ENCODE measurements at regions not wholly inside any gene's neighbourhood (a gene's known extent, or its start where the extent isn't known, plus 50 kb on each side); places are given as distances from the start of the nearest gene placed in this dataset.
"Not testable (repeated sequence)": the region's sequence is repeated elsewhere in the genome, so short reads cannot be mapped to it uniquely, and the experiment has no call there.

DNA sequence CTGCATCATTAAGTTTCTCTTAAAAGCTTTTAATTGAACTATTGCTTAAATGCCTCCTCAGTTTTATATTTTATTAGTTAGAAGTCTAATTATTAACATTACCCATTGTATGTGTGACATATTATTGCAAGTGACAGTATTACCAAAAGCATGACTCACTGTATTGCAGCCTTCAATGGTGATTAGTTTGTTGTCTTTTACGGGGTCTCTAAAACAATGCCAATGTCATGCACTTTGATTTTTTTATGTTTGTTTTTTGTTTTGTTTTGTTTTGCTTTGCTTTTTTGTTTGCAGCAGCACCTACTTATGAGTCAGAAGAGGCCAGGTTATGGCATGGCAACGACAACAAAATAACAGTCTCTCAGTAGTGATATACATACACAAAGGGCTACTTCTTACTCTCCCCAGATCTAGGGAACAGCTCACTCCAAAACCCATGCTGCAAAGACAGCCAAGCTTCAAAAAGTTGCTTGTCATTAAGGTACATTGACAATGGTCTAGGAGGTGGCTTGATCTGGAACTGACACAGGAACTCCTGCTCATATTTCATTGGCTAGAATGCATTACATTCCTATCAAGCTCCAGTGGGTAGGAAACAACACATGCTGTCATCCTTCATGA, 293.7 kb upstream of the POM121L12 start:
- H3K9me3 ChIP-seq (ENCODE audit: control insufficient read depth in 2 of 2, insufficient read depth in 1 of 2, low read length in 1 of 2) = no peaks in the 10 kb centered on the region
- no peaks in the 10 kb centered on the region for H3K4me1 ChIP-seq (ENCODE audit: control insufficient read depth in 2 of 2, insufficient read depth in 2 of 2, low read length in 2 of 2)
- DNase-seq (ENCODE audit: low read depth in 6 of 9, low spot score in 9 of 9) = no peak
- WGBS = 86% methylated on average over 2 of the region's 2 CpGs
- H3K4me3 ChIP-seq (ENCODE audit: low read length in 2 of 2) = no peak overlapping the region
- H3K36me3 ChIP-seq (ENCODE audit: control insufficient read depth in 2 of 2, insufficient read depth in 2 of 2, low read length in 1 of 2) = no peaks in the 10 kb centered on the region
- no peak overlapping the region for H3K27ac ChIP-seq (ENCODE audit: low read depth in 1 of 2, low read length in 1 of 2)
- no peaks in the 10 kb centered on the region for H3K27me3 ChIP-seq (ENCODE audit: control insufficient read depth in 2 of 2, insufficient read depth in 1 of 2, low read length in 1 of 2)

DNA sequence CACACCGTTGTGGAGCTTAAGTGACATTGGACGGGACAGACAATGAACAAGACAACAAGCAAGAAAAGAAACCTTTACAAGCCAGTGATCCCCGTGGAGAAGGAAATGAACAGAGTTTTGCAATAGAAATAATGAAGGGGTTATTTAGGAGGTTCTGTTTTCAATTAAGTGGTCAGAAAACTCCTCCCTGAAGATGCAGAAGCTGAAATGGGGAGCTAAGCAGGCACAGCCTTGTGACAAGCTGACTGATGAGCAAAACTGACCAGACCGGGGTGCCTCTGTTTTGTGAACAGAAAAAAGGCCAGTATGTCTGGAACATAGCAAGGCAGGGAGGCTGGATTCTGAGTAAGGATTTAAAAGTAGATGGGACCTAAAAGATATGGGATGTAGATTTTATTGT, 299.8 kb upstream of the POM121L12 start:
- DNase-seq (ENCODE audit: low read depth in 6 of 9, low spot score in 9 of 9) = no peak
- Histone ChIP-seq H3K36me3 (ENCODE audit: control insufficient read depth in 2 of 2, insufficient read depth in 2 of 2, low read length in 1 of 2) (no peaks in the 10 kb centered on the region), H3K4me1 (ENCODE audit: control insufficient read depth in 2 of 2, insufficient read depth in 2 of 2, low read length in 2 of 2) (no peaks in the 10 kb centered on the region), H3K27ac (ENCODE audit: low read depth in 1 of 2, low read length in 1 of 2) (no peak overlapping the region), H3K27me3 (ENCODE audit: control insufficient read depth in 2 of 2, insufficient read depth in 1 of 2, low read length in 1 of 2) (no peaks in the 10 kb centered on the region), H3K9me3 (ENCODE audit: control insufficient read depth in 2 of 2, insufficient read depth in 1 of 2, low read length in 1 of 2) (peaks cover 0 to 5% of the 10 kb centered on the region in 2 donors), H3K4me3 (ENCODE audit: low read length in 2 of 2) (no peak overlapping the region)
- WGBS = 86% methylated on average over 4 of the region's 4 CpGs

DNA sequence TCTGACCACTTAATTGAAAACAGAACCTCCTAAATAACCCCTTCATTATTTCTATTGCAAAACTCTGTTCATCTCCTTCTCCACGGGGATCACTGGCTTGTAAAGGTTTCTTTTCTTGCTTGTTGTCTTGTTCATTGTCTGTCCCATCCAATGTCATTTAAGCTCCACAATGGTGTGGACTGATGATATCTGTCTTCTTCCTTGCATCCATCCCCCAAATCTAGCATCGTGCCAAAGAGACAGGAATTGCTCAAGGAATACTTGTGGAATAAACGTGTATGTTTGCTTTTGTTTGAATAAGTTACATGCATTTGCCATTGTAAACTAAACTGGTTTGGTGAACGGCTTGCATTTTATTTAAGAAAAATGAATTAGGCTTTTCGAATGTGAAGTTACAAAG, 306.8 kb upstream of the POM121L12 start:
- H3K4me1 ChIP-seq (ENCODE audit: control insufficient read depth in 2 of 2, insufficient read depth in 2 of 2, low read length in 2 of 2); H3K27me3 ChIP-seq (ENCODE audit: control insufficient read depth in 2 of 2, insufficient read depth in 1 of 2, low read length in 1 of 2); H3K9me3 ChIP-seq (ENCODE audit: control insufficient read depth in 2 of 2, insufficient read depth in 1 of 2, low read length in 1 of 2); H3K36me3 ChIP-seq (ENCODE audit: control insufficient read depth in 2 of 2, insufficient read depth in 2 of 2, low read length in 1 of 2); DNase-seq (ENCODE audit: low read depth in 6 of 9, low spot score in 9 of 9); H3K27ac ChIP-seq (ENCODE audit: low read depth in 1 of 2, low read length in 1 of 2); H3K4me3 ChIP-seq (ENCODE audit: low read length in 2 of 2): not testable (repeated sequence)
- 93% methylated on average over 5 of the region's 5 CpGs for WGBS

DNA sequence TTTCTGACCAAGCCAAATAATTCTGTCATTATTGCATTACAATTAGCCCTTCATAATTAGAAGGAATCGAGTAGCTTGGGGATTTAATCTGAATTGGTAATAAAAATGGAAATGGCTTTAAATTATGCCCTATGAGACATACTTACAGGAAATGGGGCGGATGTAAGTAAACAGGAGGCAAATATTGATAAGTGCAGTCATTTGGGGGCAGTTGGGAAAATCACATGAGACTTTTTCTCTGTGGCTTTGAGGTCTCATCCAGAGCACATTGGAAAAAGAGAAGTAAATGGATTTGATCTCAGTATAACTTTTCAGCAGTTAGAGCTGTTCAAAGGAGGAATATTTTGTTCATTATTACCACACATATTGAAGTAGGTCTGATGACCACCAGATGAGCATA, 307.8 kb upstream of the POM121L12 start:
- no peak overlapping the region for H3K27ac ChIP-seq (ENCODE audit: low read depth in 1 of 2, low read length in 1 of 2)
- peaks cover 0 to 8% of the 10 kb centered on the region in 2 donors for H3K9me3 ChIP-seq (ENCODE audit: control insufficient read depth in 2 of 2, insufficient read depth in 1 of 2, low read length in 1 of 2)
- no peak for DNase-seq (ENCODE audit: low read depth in 6 of 9, low spot score in 9 of 9)
- no peaks in the 10 kb centered on the region for H3K36me3 ChIP-seq (ENCODE audit: control insufficient read depth in 2 of 2, insufficient read depth in 2 of 2, low read length in 1 of 2)
- H3K27me3 ChIP-seq (ENCODE audit: control insufficient read depth in 2 of 2, insufficient read depth in 1 of 2, low read length in 1 of 2) = no peaks in the 10 kb centered on the region
- H3K4me1 ChIP-seq (ENCODE audit: control insufficient read depth in 2 of 2, insufficient read depth in 2 of 2, low read length in 2 of 2) = no peaks in the 10 kb centered on the region
- WGBS = 36% methylated on average over 2 of the region's 2 CpGs
- no peak overlapping the region for H3K4me3 ChIP-seq (ENCODE audit: low read length in 2 of 2)

DNA sequence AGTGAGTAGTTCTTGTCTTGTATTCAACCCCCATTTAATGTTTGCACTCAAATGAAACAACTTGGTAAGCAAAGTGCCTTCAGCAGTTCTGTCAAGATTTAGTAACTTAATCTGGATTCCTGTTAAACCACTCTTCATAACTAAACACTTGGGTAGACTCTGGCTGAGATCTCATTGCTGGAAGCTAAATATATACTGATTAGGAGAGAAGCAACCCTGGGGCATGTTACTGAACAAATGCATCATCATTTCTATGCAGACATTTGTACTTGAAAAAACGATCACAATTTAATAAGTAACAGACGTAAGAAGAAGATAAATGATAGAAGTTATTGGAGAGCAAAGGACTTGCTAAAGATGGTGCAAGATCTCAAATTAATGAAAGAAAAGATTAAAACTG, 308.4 kb upstream of the POM121L12 start:
- no peak for DNase-seq (ENCODE audit: low read depth in 6 of 9, low spot score in 9 of 9)

DNA sequence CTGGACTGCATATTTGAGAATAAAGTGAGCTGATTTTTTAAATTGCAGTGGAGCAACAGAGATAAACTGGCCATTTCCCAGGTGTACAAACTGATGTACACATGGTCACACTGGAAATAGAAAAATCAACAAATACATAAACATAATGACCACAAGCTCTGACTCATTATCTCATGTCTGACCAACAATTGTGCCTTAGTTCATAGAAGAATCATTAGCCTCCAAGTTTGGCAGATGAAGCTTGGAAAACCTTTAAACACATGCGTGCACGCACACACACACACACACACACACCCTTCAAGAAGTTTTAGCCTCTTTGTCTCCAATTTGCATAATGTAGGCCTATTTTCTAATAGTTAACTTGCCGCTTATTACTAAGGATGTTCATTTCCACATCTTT, 308.9 kb upstream of the POM121L12 start:
- Histone ChIP-seq H3K27ac (ENCODE audit: low read depth in 1 of 2, low read length in 1 of 2) (no peak overlapping the region), H3K9me3 (ENCODE audit: control insufficient read depth in 2 of 2, insufficient read depth in 1 of 2, low read length in 1 of 2) (peaks cover 0 to 8% of the 10 kb centered on the region in 2 donors), H3K4me1 (ENCODE audit: control insufficient read depth in 2 of 2, insufficient read depth in 2 of 2, low read length in 2 of 2) (no peaks in the 10 kb centered on the region), H3K27me3 (ENCODE audit: control insufficient read depth in 2 of 2, insufficient read depth in 1 of 2, low read length in 1 of 2) (no peaks in the 10 kb centered on the region), H3K4me3 (ENCODE audit: low read length in 2 of 2) (no peak overlapping the region), H3K36me3 (ENCODE audit: control insufficient read depth in 2 of 2, insufficient read depth in 2 of 2, low read length in 1 of 2) (no peaks in the 10 kb centered on the region)
- whole genome bisulfite sequencing = 79% methylated on average over 3 of the region's 3 CpGs
- no peak for DNase-seq (ENCODE audit: low read depth in 6 of 9, low spot score in 9 of 9)

More for the DNA sequence above, 308.4 kb upstream of the POM121L12 start:
- H3K27ac ChIP-seq (ENCODE audit: low read depth in 1 of 2, low read length in 1 of 2) = no peak overlapping the region
- H3K36me3 ChIP-seq (ENCODE audit: control insufficient read depth in 2 of 2, insufficient read depth in 2 of 2, low read length in 1 of 2) = no peaks in the 10 kb centered on the region
- H3K4me3 ChIP-seq (ENCODE audit: low read length in 2 of 2) = no peak overlapping the region
- no peaks in the 10 kb centered on the region for H3K4me1 ChIP-seq (ENCODE audit: control insufficient read depth in 2 of 2, insufficient read depth in 2 of 2, low read length in 2 of 2)
- 45% methylated on average over 2 of the region's 2 CpGs for WGBS
- H3K9me3 ChIP-seq (ENCODE audit: control insufficient read depth in 2 of 2, insufficient read depth in 1 of 2, low read length in 1 of 2) = peaks cover 0 to 8% of the 10 kb centered on the region in 2 donors
- H3K27me3 ChIP-seq (ENCODE audit: control insufficient read depth in 2 of 2, insufficient read depth in 1 of 2, low read length in 1 of 2) = no peaks in the 10 kb centered on the region

DNA sequence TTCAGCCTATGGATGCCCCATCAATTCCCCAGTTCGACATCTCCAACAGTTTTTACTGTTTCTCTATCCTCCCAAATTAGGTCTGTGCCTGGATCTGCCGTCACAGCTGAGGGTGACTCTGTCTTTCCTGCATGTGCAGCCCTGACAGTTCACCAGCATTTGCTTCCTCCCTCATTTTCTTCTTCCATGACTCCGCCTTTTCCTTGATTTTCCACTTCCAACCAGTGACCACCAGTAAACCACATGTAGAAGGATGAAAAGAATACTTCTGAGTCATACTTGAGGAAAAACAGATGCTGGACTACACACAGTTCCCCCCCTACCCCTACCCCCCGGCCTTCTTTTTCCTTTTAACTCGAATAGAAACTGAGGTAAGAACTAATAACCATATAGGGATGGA, 311.8 kb upstream of the POM121L12 start:
- no peak overlapping the region for H3K27ac ChIP-seq (ENCODE audit: low read depth in 1 of 2, low read length in 1 of 2)
- H3K27me3 ChIP-seq (ENCODE audit: control insufficient read depth in 2 of 2, insufficient read depth in 1 of 2, low read length in 1 of 2) = no peaks in the 10 kb centered on the region
- H3K36me3 ChIP-seq (ENCODE audit: control insufficient read depth in 2 of 2, insufficient read depth in 2 of 2, low read length in 1 of 2) = no peaks in the 10 kb centered on the region
- H3K4me1 ChIP-seq (ENCODE audit: control insufficient read depth in 2 of 2, insufficient read depth in 2 of 2, low read length in 2 of 2) = no peaks in the 10 kb centered on the region
- no peak for DNase-seq (ENCODE audit: low read depth in 6 of 9, low spot score in 9 of 9)
- H3K4me3 ChIP-seq (ENCODE audit: low read length in 2 of 2) = no peak overlapping the region
- 79% methylated on average over 5 of the region's 5 CpGs for WGBS
- H3K9me3 ChIP-seq (ENCODE audit: control insufficient read depth in 2 of 2, insufficient read depth in 1 of 2, low read length in 1 of 2) = no peaks in the 10 kb centered on the region

DNA sequence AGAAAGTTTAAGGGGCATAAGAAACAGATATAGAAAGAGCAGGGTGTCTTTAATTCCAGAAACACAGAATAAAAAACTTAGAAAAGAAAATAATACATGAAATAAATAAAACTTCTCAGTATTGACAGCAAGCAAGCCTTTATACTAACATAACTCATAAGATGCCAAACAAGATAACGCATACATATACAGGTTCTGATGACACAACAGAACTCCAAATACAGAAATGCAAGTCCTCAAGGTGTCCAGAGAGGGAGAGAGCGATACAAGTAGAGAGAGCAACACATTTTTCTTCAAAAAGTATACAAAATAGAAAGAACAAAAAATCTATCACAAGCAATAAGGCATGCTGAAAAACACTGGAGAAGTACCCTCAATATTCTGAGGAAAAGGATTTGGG, 314.6 kb upstream of the POM121L12 start:
- H3K36me3 ChIP-seq (ENCODE audit: control insufficient read depth in 2 of 2, insufficient read depth in 2 of 2, low read length in 1 of 2) = no peaks in the 10 kb centered on the region
- no peak overlapping the region for H3K27ac ChIP-seq (ENCODE audit: low read depth in 1 of 2, low read length in 1 of 2)
- 92% methylated on average over 2 of the region's 2 CpGs for WGBS
- no peak overlapping the region for H3K4me3 ChIP-seq (ENCODE audit: low read length in 2 of 2)
- H3K4me1 ChIP-seq (ENCODE audit: control insufficient read depth in 2 of 2, insufficient read depth in 2 of 2, low read length in 2 of 2) = no peaks in the 10 kb centered on the region
- DNase-seq (ENCODE audit: low read depth in 6 of 9, low spot score in 9 of 9) = no peak
- H3K9me3 ChIP-seq (ENCODE audit: control insufficient read depth in 2 of 2, insufficient read depth in 1 of 2, low read length in 1 of 2) = no peaks in the 10 kb centered on the region
- no peaks in the 10 kb centered on the region for H3K27me3 ChIP-seq (ENCODE audit: control insufficient read depth in 2 of 2, insufficient read depth in 1 of 2, low read length in 1 of 2)

DNA sequence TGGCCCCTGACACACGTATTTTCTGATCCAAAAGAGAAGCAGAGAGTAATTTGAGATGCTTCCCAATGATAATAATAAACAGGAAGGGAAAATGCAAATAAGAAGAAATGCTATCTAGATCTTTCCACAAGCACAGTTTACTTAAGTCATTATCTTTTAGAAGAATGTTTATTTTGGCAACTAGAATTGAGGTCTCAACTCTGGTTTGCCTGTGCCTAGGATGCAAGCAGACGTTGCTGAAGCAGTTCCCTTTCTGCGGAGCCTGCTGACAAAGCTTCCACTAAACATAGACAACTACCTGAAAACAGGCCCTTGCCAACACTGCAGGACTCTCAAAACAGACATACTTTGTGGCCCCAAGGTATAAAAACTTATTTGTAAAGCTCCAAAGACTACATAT, 315.8 kb upstream of the POM121L12 start:
- Histone ChIP-seq H3K4me3 (ENCODE audit: low read length in 2 of 2) (no peak overlapping the region), H3K36me3 (ENCODE audit: control insufficient read depth in 2 of 2, insufficient read depth in 2 of 2, low read length in 1 of 2) (no peaks in the 10 kb centered on the region), H3K4me1 (ENCODE audit: control insufficient read depth in 2 of 2, insufficient read depth in 2 of 2, low read length in 2 of 2) (no peaks in the 10 kb centered on the region), H3K27me3 (ENCODE audit: control insufficient read depth in 2 of 2, insufficient read depth in 1 of 2, low read length in 1 of 2) (no peaks in the 10 kb centered on the region), H3K9me3 (ENCODE audit: control insufficient read depth in 2 of 2, insufficient read depth in 1 of 2, low read length in 1 of 2) (no peaks in the 10 kb centered on the region), H3K27ac (ENCODE audit: low read depth in 1 of 2, low read length in 1 of 2) (no peak overlapping the region)
- 50% methylated on average over 3 of the region's 3 CpGs for WGBS
- no peak for DNase-seq (ENCODE audit: low read depth in 6 of 9, low spot score in 9 of 9)

DNA sequence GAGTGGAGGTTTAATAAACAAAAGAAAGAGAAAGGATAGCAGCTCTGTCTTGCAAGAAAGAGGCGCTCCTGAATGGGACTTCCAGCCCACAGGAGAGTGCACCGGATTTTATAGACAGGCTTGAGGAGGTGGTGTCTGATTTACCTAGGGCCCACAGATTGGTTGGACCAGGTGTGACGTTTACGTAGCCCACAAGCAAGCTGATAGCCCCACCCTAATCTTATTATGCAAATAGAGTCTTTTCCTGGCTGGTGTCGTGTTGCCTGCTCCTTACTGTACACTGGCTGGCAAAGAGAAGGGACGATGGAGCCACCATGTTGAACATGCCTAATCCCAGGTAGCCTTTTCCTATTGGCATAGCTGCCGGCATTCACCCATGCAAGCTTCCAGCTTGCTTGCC, 319.7 kb upstream of the POM121L12 start:
- DNase-seq (ENCODE audit: low read depth in 6 of 9, low spot score in 9 of 9) = no peak
- peaks cover 0 to 5% of the 10 kb centered on the region in 2 donors for H3K9me3 ChIP-seq (ENCODE audit: control insufficient read depth in 2 of 2, insufficient read depth in 1 of 2, low read length in 1 of 2)
- H3K27ac ChIP-seq (ENCODE audit: low read depth in 1 of 2, low read length in 1 of 2) = no peak overlapping the region
- no peaks in the 10 kb centered on the region for H3K36me3 ChIP-seq (ENCODE audit: control insufficient read depth in 2 of 2, insufficient read depth in 2 of 2, low read length in 1 of 2)
- H3K27me3 ChIP-seq (ENCODE audit: control insufficient read depth in 2 of 2, insufficient read depth in 1 of 2, low read length in 1 of 2) = no peaks in the 10 kb centered on the region
- H3K4me1 ChIP-seq (ENCODE audit: control insufficient read depth in 2 of 2, insufficient read depth in 2 of 2, low read length in 2 of 2) = no peaks in the 10 kb centered on the region
- 93% methylated on average over 7 of the region's 7 CpGs for WGBS
- no peak overlapping the region for H3K4me3 ChIP-seq (ENCODE audit: low read length in 2 of 2)

All from thymus (tissue), 11 donors.